NCI-H2196 (cell line): ENCODE measurements at regions not wholly inside any gene's neighbourhood (a gene's known extent, or its start where the extent isn't known, plus 50 kb on each side); places are given as distances from the start of the nearest gene placed in this dataset.

Source experiments
- DNase-seq: peaks from one replicate; lab custom pipeline; 2025; ENCODE audit not compliant: unreplicated experiment; lab: John Stamatoyannopoulos, UW

DNA sequence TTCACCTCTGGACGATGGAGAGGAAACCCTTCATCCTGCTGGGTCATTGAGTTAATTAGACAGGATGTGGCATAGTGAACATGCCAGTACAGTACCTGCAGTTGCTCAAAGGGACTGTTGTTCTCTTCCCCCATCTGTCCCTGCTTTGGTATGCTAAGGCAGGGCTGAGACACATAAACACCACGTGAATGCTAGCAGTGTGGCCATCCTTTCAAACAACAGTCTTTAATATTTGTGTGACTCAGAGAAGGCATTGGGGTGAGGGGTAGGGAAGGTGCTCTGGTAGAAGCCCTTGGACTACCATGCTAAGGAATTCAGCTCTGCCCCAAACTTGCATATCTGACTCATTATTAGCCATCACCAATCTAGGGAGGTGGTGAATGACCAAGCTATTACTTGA, 180.2 kb upstream of the ZNF618 start:
- no peak for DNase-seq

DNA sequence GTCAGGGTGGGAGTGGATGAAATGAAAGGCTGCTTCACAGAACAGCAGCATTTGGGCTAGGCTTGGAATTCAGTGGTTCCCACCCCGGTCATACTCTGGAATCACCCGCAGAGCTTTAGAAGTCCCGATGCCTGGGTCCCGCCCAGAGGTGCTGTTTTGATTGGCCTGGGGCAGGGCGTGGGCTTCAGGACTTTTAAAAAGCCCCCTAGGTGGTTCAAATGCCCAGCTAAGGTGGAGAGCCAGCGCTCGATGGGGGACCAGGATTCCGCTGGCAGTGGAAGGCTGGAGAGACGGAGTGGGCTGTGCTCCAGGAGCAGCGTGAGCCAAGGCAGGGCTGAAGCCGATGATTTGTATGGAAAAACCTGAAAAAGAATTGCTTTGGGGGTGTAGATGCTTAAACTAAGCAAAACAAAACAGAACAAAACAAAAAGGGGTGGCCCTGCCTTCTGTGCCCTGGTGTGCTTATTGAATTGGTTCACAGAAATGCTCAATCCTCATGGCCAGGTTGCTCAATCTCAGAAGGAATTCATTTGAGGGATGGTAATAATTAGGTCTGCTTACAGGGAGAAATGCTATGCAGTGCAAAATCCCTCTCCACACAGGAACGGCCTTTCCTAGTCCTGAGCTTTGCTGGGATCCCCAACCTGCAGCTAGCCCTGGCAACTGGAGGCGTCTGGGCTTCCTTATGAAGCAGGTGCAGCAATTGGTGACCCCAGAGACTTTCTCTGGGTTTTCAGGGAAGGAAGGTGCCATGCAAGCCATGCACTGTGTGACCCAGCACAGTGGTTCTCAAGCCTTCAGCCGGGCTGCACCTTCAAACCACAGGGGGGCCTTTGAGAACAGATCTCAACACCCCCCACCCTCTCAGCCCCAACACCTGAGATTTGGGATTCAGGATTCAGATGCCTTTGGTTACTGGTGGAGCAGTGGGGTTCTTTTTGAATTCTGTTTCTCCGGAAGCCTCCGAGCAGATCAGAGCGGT, 174.0 kb upstream of the ZNF618 start:
- no peak for DNase-seq

DNA sequence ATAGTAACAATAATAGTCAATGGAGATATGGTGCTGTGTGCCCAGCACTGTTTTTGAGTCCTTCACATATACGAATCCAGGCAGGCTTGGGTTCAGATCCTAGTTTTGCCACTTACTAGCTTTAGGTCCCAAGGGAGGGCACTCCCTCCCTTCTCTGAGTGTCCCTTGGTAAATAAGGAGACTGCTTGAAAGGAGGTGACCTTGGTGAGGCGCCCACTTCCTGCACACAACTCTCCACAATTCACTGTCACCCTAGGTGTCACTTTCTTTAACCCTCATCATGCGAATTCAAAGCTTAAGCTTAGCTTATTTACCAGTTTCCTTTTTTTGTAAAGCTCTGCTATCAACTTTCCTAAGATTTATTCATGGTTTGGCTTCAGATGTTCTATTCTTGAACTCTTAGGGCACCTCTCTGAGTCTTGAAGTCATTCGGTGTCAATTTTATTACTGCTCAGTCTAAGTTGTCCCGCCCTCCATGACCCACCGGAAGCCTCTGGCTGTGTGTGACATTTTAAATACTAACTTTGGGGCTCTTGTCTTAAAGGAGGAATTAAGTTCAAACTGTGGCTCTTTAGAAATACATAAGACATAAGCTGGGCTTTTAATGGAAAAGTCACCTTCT, 170.7 kb upstream of the ZNF618 start:
- DNase-seq, result no peak

DNA sequence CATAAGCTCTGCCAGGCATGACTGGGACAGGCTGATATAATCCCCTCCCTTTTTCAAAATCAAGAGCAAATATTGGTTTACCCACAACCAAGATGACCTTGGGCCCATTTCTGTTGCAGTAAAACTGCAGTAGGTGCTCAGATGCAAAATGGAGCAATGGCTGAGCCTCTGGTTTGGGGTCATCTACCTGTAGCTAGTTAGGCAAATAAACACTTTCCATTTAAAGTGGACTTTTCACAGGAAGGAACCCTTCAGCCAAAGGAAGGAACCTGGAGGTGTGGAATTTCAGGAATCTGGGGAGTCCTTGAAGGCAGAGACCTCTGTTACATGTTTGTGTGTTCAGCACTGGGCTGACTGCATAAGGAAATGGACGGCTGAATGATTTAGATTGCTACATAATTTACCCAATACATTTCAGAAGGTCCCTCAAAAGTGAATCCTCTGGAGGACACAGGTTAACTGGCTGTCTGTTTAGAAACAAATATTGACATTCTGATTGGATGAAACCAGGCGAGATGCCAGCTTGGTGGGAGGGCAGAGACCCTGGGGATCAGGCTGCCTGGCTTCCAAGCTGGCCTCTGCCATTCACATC, 170.1 kb upstream of the ZNF618 start:
- DNase-seq, result no peak

DNA sequence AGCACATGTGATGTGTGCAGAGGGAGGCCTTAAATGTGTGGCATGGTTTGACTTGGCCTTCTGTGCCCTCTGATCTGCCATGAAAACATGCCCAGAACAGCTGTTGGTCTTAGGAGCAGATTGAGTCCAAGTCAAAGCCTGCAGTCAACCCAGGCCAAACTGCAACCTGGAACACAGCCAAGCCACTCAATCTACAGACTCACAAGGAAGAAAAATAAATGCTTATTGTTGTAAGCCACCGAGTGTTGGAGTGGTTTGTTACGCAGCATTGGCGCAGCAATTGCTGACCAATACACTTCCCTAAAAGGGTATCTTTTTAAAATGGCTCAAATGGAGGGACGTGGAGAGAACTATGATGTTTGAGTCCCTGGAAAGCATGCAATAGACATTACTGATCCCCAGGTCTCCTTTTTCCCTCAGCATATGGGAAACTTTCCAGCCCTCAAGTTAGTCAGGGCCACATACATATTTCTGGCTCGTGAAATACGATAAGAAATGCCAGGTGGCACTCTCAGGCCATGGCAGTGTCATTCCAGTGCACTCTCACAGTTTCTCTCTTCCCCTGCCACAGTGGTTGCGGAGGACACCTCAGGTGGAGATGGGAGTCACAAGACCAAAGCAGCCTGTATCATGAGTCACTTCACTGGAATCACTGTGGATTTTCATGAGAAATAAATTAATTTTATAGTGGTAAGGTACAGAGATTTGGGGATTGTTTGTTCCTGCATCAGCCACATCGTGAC, 168.0 kb upstream of the ZNF618 start:
- no peak for DNase-seq

DNA sequence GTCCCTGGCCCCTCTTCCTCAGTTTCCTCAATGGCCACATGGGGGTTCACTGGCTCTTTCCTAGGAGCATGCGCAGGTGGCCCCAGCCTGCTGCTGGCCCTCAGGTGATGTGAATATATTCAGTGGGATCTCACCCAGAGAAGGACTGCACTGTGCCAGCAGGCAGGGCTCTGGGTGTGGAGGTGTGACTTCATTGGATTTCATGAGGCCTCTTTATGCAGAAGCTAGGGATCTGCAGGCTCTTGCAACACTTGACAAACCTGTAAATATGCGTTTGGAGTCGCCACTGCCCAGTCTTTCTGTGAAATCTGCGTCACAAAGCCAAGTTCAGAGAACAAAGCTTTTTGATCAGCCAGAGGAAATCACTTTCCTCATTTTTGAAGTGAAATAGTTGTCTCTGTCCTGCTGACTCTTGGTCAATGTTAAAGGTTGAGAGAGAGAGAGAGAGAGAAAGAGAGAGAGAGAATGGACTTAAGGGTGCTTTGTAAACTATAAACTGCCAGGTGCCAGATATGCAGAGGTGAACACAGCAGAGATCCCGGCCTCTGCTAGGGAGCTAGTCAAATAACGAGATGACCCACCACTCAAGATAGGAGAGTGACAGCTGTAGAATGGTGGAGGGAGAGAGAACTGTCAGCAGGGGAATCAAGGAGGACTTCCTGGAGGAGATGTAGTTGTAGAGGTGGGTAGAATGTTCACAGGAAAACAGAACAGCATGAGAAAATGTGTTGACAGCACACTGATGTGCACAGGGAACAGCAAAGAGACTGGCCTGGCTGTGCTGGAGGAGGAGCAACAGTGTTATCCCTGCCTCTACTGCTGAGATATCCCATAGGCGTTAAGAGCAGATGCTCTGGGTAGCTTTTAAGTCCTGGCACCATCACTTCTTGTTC, 167.0 kb upstream of the ZNF618 start:
- no peak for DNase-seq

DNA sequence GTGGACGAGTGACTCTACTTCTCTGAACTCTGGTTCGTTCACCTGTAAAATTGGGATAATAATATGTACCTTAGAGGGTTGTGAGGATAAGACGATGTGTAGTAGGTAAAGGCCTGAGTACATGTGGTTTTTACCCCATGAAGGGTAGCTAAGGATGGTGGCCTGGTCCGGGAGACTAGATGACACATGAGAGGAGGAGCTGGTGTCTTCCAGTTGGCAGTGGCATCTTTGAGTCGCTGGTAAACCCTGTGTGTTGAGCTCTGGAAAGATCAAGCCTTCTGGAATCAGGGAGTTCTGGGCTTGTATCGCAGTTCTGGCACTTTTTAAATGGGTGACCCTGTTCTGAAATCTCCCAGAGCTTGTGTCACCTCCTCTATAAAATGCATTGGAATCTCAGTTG, 166.4 kb upstream of the ZNF618 start:
- no peak for DNase-seq

DNA sequence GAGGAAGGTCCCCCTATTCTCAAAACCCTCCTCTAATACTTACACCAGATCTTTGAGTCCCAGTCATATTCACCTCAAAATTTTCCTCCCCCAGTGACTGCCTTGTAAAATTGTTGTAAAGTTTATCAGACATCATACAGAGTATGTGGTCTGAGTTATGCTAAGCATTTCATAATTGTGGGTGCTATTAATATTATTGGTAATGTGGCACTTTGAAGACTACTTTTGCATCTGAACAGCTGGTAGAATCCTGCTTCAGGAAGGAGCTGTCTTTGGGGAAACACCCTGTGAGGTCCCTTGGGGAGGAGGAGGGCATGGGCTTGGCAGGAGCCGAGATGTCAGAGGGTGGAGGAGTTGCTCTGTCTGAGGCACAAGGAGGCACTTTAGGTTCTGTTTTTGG, 164.9 kb upstream of the ZNF618 start:
- no peak for DNase-seq

DNA sequence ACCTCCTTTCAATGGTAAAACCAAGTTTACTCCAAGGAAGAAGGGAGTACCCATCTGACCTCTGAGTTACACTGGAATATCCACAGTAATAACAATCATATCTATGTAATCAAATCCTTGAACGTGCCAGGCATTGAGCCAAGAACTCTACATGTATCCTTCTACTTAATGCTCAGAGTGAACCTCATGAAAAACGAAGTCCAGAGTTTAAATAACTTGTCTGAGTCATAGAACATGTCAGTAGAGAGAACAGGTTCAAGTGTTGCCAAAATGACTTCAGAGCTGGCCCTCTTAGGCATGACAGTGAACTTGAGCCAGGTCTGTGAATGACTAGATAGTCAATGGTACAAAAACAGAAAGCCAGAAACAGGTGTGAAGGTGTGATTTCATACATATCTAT, 164.1 kb upstream of the ZNF618 start:
- peak; percentile 11 for DNase-seq

DNA sequence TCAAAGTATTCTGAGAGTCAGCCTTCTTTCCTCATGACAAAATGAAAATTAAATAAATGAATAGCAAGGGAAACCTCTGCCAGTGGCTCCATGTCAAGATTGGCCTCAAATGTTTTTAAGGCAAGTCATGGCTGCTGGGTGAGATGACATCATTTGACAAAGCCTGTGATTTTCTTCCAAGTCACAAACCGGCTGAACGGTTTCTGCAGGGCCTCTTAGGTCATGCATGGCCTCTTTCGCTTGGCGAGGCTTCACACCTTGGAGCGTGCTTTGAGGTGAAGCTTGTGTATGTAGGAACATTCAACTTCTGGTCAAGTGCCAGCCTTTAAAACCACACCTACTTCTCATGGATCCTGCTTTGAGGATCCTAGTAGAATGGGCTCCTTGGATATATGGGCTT, 161.0 kb upstream of the ZNF618 start:
- DNase-seq, result no peak

DNA sequence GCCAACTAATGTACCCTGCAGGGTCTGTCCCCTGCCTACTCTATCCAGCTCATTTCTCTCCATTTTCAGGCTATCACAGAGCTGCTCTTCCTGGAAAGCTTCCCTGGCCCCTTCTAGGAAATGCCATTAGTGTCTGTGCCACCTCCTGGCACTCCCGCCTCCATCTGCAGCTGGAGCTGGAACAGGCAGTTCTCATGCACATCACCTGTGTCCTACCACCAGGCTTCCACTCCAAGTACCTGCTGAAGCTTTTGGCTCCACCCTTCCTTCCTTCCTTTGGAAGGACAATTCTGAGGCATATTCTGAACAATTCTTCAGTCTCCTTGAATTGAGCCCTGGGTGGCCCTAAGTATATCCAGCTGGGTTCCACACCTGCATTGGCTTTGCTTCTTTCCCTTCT, 156.2 kb upstream of the ZNF618 start:
- no peak for DNase-seq

DNA sequence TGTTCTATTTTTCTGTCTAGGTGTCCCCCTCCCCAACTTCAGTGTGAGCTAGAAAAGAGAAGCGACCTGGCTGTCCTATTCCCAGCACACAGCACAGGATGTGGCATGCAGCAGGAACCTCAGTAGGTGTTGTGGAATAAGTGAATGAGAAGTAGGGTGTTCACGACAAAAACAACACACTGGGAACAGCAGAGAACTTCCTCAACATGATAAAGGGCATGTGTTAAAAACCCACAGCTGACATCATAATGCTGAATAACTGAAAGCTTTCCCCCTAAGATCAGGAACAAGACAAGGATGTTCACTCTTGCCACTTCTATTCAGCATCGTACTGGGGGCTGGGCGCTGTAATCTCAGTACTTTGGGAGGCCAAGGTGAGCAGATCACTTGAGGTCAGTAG, 155.6 kb upstream of the ZNF618 start:
- DNase-seq, result no peak

DNA sequence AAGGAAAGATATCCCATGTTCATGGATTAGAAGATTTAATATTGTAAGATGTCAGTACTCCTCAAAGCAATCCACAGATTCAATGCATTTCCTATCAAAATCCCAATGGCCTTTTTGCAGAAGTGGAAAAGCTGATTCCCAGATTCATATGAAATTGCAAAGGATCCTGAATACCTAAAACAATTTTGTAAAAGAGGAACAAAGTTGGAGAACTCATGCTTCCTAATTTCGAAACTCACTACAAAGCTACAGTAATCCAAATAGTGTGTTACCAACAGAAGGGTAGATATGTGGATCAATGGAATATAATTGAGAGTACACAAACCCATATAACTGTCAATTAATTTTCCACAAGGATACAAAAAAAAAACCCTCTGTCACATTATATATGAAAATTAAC, 154.3 kb upstream of the ZNF618 start:
- no peak for DNase-seq

DNA sequence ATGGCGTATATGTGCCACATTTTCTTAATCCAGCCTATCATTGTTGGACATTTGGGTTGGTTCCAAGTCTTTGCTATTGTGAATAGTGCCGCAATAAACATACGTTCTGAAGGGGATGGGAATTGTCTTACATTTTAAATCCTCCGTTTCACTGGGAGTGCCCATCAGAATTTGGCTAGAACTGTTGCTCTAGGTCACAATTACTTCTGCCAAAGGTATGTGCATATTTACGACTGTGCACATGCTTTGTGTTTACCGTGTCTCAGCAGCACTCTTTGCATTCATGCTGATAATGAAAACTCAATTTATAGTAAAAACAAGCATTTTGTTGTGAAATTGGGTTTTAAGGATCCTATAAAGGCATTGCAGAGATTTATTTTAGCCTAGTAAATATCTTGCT, 151.9 kb upstream of the ZNF618 start:
- no peak for DNase-seq

DNA sequence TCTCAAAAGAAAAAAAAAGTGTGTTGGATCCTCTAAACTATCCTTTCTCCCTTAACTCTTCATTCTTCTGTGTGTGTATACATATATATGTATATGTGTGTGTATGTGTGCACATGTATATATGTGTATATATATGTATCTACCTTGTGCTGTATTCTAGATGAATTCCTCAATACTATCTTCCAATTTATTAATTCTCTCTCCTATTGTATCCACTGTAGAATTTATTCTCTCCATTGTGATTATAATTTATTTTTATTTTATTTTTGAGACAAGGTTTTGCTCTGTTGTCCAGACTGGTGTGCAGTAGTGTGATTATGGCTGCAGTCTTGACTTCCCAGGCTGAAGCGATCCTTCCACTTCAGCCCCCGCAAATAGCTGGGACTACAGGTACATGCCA, 147.1 kb upstream of the ZNF618 start:
- DNase-seq, result no peak

DNA sequence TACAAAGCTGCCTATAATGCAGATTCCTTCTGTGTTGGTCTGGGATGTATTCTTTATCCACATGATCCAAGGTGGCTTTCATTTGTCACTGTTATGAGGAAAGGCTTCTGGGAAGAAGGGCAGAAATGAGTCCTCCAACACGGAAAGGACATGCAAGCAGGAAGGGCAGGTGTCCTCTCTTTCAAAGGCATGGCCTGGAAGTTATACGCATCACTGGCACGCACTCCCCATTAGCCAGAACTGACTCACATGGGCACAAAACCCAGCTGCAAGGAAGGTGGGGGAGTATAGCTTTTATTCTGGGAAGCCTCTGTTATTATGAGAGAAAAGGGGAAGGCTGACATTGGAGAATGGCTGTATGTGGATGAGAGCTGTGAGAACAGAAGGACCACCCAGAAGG, 141.3 kb upstream of the ZNF618 start:
- no peak for DNase-seq

DNA sequence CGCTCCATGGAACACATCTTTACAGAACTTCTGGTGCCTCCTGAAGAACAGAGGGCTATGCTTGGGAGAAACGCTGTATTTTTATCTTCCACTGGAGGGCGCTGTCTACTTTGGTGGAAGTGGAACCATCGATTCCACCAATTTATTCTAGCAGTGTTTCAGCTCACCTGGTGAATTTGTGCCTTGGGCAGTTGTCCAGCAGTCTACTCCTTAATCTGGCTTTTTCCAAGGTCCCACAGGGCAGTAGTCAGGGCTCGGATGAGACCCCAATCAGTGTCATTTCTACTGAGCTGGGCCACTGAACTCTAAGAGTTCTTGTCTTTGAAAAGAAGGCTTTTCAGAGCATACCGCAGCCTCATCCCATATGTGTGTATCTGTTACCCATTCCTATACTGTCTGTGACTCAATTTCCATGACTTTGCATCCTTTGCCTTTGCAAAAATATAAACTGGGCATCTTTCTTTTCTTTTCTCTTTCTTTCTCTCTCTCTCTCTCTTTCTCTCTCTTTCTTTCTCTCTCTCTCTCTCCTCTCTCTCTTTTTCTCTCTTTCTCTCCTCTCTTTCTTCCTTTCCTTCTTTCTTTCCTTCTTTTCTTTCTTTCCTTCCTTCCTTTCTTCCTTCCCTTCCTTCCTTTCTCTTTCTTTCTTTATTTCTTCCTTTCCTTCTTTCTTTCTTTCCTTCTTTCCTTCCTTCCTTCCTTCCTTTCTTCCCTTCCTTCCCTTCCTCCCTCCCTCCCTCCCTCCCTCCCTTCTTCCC, 138.4 kb upstream of the ZNF618 start:
- peak; percentile 77 for DNase-seq

DNA sequence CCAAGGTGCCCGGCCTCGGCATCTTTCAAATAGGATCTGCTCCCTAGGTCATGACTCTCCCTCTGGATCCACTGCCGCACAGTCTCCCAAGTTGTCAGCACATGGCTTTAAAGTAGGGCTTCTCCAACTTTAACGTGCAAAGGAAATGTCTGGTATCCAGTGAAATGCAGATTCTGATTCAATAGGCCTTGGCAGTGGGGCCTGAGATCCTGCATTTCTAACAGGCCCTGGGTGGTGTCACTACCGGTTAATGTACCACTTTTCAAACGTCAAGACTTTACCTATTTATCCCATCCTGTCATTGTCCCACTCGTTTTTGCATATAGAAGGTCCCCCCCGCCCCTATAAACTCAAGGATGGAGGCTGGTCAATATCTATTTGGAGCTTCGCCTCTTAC, 137.6 kb upstream of the ZNF618 start:
- no peak for DNase-seq

DNA sequence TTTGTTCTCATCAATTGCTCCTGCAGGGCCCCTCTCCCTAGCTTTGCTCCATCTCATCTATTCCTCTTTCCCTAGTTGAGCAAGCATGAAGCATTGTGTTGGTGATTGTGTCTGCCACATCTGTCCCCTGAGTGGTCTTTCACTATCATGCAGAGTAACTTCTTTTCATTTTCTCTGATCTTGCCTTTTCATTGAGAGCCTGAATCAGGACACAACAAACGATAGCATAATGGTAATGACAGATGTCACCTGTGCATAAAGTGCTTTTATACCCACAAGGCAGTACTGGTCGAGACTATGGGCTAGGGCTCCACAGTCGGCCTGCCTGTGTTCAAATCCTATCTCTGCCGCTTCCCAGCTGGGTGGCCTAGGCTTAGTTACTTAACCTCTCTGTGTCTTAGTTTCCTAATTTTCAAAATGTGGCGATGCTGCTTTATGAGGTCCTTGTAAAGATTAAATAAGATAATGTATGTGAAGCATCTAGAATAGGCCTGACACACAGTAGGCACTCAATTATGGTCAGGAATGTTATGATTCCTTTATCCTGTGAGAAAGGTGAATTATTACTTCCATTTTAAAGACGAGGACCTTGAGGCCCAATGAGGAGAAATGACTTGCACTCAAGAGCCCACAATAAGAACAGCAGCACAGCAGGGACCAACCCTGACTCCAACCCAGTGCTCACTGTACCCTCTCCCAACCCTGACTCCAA, 137.1 kb upstream of the ZNF618 start:
- DNase-seq, result no peak
